Amniotic epithelial cell (primary cell): ENCODE measurements at regions not wholly inside any gene's neighbourhood (a gene's known extent, or its start where the extent isn't known, plus 50 kb on each side); places are given as distances from the start of the nearest gene placed in this dataset.

Experiments used
- DNase-seq: peaks from one replicate; pipeline ENCODE4 v3.0.0-alpha.2; 2010; ENCODE audit warnings: low read depth

DNA sequence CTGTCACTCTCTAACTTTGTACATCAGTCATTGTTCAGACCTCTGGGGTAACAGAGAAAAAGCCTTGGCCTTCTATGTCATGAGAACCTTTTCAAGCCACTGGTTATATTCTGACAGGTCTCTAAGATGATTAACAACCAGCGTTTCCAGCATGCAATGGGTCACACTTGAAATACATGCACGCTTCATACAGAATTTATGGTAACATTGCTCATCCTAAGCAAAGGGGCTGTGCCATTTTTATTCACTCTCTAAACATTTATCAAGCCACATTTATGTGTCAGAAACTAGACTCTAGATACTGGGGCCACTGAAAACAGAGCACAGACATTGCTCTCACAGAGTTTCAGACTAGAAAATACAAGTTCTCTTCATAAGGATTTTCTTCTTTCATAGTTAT, 501.4 kb upstream of the DAB1 start:
- DNase-seq = no peak

- DNase-seq = no peak
These were observed 498.3 kb upstream of the DAB1 start for GRCh38 chr1:57922130-57922529.

GRCh38 chr1:57916041-57916440, 492.2 kb upstream of the DAB1 start:
- no peak for DNase-seq

GRCh38 chr1:57911427-57911826, 487.6 kb upstream of the DAB1 start:
- no peak for DNase-seq

- DNase-seq = no peak
These were observed 486.9 kb upstream of the DAB1 start for GRCh38 chr1:57910782-57911181.

- no peak for DNase-seq
These were observed 486.4 kb upstream of the DAB1 start for GRCh38 chr1:57910305-57910704.

- DNase-seq = no peak
These were observed 484.5 kb upstream of the DAB1 start for GRCh38 chr1:57908147-57908890.

DNA sequence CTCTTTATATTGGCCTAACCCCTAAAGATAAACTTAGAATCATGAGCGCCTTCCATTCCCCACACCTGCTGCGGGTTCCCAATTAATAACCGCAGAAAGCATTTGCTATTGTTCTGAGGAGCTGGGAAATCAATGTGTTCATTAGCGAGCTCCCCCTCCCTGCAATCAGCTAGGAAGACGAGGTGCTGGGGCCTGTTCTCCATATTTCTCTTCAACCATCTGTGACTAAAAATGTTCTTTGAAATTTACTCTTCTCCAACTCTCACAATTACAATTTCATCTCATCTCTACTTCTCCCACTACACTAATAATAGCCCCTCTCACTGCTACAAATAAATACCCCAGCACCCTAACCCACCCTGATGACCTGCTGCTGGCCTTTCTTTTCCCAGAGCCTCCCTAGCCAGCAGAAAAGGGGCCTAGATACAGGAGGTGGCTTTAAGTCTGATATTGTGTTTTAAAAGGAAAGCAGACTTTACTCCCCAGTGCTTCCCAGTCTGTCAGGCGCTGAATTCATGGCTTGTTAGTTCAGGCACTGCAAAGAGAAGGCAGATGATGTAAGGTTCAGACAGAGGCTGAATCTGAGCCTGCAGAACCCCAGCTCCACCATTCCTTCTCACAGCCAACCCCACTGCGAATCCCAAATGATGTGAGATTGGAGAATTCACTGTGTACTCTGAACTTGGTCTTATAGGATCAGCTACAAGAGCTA, 477.5 kb upstream of the DAB1 start:
- no peak for DNase-seq

- no peak for DNase-seq
These were observed 474.7 kb upstream of the DAB1 start for GRCh38 chr1:57898531-57898930.

GRCh38 chr1:57897581-57897980, 473.7 kb upstream of the DAB1 start:
- DNase-seq = no peak

- no peak for DNase-seq
These were observed 470.5 kb upstream of the DAB1 start for GRCh38 chr1:57894315-57894714.

GRCh38 chr1:57889676-57890320, 465.9 kb upstream of the DAB1 start:
- DNase-seq = no peak

- no peak for DNase-seq
These were observed 464.2 kb upstream of the DAB1 start for GRCh38 chr1:57887964-57888491.

- DNase-seq = no peak
These were observed 462.5 kb upstream of the DAB1 start for GRCh38 chr1:57886376-57886775.

DNA sequence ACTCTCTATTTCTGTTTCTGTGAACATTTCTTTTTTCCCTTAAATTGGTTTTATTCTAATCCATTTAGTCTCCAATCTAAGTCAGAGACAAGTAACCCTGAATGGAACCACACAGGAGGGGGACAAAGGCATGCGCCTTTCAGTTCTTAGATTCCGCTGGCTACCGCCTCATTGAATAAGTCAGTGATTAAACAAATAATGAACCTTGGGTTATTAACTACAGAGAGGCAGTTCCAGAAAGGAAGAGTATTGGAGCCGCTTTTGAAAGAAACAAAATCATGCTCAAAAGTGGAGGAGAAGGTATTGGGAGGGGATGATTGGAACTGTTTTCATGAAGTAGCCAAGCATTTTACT, 459.8 kb upstream of the DAB1 start:
- DNase-seq = no peak

- no peak for DNase-seq
These were observed 459.2 kb upstream of the DAB1 start for GRCh38 chr1:57882934-57883641.

- no peak for DNase-seq
These were observed 458.2 kb upstream of the DAB1 start for GRCh38 chr1:57882072-57882471.

DNA sequence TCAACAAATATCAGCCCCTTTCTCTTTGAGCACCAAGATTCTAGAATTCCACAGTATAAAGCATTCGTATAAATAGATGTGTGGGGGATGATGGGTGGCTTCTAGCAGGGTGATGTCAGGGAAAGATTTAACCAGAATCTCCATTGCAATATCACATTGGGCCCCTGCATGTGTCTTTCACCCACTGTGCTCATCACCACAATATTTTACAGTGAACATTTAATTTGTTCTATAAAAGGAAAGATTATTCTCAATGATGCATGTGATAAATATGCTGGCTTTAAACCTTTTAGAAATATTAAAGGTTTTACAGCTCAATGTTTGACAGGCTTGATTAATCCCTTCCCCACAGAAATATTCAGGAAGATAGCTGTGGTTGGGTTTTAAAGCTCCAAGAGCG, 457.8 kb upstream of the DAB1 start:
- DNase-seq = no peak

DNA sequence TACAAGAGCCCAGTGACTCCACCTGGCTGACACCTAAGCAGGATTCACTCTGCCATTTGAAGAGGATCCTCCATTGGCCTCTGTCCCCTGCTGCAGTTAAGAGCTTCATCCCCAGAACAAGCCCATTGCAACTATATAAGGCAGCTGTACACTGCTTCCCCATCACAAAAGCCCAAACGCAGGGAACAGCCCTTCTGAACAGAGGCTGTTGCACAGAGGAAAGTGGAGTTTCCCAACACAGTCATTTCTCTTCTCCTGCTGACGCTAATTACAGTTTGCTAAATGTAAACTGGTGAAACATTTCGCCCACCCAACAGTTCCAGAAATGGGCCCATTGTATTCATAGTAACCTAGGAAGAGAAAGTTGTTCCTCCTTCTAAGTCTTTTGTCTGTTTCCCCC, 455.8 kb upstream of the DAB1 start:
- DNase-seq = no peak

DNA sequence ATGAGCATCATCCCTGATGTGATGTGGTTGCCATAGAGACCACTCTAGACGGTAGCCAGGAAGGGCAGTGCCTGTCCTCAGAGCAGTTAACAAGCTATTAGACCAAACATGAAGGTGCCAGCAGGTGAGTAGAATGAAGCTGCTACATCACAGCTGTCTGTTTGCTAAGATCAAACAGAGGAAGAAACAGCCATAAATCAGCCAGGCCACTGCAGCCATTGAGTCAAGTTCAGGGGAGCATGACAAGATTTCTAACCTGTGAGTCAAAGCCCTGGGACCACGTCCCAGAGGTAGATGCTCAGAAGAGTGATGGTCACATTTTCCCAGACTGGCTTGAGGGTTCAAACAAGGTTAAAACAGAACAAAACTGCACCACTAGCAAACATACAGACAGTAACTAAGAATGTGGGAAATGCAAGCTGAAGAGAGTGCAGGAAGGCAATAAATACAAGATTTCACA, 450.6 kb upstream of the DAB1 start:
- DNase-seq = no peak

DNA sequence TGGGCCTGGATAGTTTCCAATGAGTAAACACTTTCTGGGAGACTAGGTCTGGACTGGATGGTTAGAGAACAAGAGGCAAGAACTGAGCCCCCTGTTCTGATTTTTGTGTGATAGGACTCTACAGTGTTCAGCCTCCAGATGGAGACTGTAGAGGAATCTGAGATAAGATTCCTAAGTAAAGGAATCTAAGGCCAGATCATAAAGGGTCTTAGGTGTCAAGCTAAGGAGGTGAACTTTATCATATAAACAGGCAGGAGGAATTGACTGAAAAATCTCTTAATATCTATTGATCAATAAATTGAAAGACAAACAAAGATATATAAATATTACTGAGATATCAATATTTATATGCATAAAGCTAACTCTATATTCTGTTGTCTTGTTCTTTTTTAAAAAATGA, 449.1 kb upstream of the DAB1 start:
- DNase-seq = no peak

DNA sequence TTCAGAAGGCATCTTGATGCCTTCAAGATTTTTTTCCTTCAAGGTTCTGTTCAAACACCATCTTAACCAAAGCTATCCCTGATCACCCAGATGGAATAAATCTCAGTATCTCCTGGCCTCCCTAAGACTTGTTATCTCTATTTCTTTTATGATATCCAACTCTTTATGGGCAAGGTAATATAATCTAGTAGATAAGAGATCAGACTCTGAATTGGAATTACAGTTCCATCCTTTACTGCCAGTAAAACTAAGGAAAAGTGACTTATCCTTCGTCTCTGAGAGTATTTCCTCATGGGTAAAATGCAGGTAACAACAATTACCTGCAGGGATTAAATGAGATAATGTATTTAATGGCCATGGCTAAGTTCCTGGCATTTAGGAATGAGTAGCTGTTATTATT, 445.0 kb upstream of the DAB1 start:
- DNase-seq = no peak
